ENCODE measurements at regions not wholly inside any gene's neighbourhood (a gene's known extent, or its start where the extent isn't known, plus 50 kb on each side); places are given as distances from the start of the nearest gene placed in this dataset.

- H3K4me3 ChIP-seq: no peak overlapping the region
- peaks cover 0 to 13% (median 0%) of the 10 kb centered on the region in 4 donors for H3K9me3 ChIP-seq
- no peak for DNase-seq (ENCODE audit: low spot score in 2 of 2)
- no peaks in the 10 kb centered on the region for H3K4me1 ChIP-seq
- no peak for TF ChIP-seq EP300 (IDR thresholded peaks at IDR 0.05)
- TF ChIP-seq CTCF (IDR thresholded peaks at IDR 0.05): no peak
- TF ChIP-seq POLR2A (IDR thresholded peaks at IDR 0.05): no peak
- WGBS, 2 donors: 79 to 80% methylated on average over 9 of the region's 9 CpGs
- H3K27me3 ChIP-seq: no peaks in the 10 kb centered on the region
- H3K27ac ChIP-seq: no peak overlapping the region
- H3K36me3 ChIP-seq: no peaks in the 10 kb centered on the region
These were observed 127.7 kb downstream of the TEX36 start for GRCh38 chr10:125555267-125555666.

GRCh38 chr10:125554753-125555152 is 128.2 kb downstream of the TEX36 start:
- H3K4me3 ChIP-seq: no peak overlapping the region
- H3K36me3 ChIP-seq: no peaks in the 10 kb centered on the region
- no peak for TF ChIP-seq EP300 (IDR thresholded peaks at IDR 0.05)
- no peak for TF ChIP-seq CTCF (IDR thresholded peaks at IDR 0.05)
- TF ChIP-seq POLR2A (IDR thresholded peaks at IDR 0.05): no peak
- H3K9me3 ChIP-seq: peaks cover 0 to 13% (median 0%) of the 10 kb centered on the region in 4 donors
- H3K4me1 ChIP-seq: no peaks in the 10 kb centered on the region
- no peak for DNase-seq (ENCODE audit: low spot score in 2 of 2)
- no peak overlapping the region for H3K27ac ChIP-seq
- 75 to 82% methylated on average over 4 of the region's 4 CpGs for WGBS, 2 donors
- no peaks in the 10 kb centered on the region for H3K27me3 ChIP-seq

- peaks cover 0 to 13% (median 0%) of the 10 kb centered on the region in 4 donors for H3K9me3 ChIP-seq
- no peak overlapping the region for H3K4me3 ChIP-seq
- WGBS, 2 donors: 92 to 95% methylated on average over 10 of the region's 10 CpGs
- DNase-seq (ENCODE audit: low spot score in 2 of 2): no peak
- no peaks in the 10 kb centered on the region for H3K36me3 ChIP-seq
- no peak overlapping the region for H3K27ac ChIP-seq
- no peaks in the 10 kb centered on the region for H3K27me3 ChIP-seq
- no peak for TF ChIP-seq EP300 (IDR thresholded peaks at IDR 0.05)
- no peak for TF ChIP-seq POLR2A (IDR thresholded peaks at IDR 0.05)
- TF ChIP-seq CTCF (IDR thresholded peaks at IDR 0.05): no peak
- H3K4me1 ChIP-seq: no peaks in the 10 kb centered on the region
These were observed 128.8 kb downstream of the TEX36 start for GRCh38 chr10:125554016-125554703.

- Histone ChIP-seq H3K27me3 (no peaks in the 10 kb centered on the region), H3K9me3 (peaks cover 0 to 13% (median 0%) of the 10 kb centered on the region in 4 donors), H3K36me3 (no peaks in the 10 kb centered on the region), H3K4me3 (no peak overlapping the region), H3K27ac (no peak overlapping the region), H3K4me1 (no peaks in the 10 kb centered on the region)
- 91 to 96% methylated on average over 2 of the region's 2 CpGs for WGBS, 2 donors
- DNase-seq (ENCODE audit: low spot score in 2 of 2): no peak
- TF ChIP-seq EP300 (IDR thresholded peaks at IDR 0.05) (no peak), POLR2A (IDR thresholded peaks at IDR 0.05) (no peak), CTCF (IDR thresholded peaks at IDR 0.05) (no peak)
These were observed 129.9 kb downstream of the TEX36 start for GRCh38 chr10:125553091-125553490.

- Histone ChIP-seq H3K36me3 (no peaks in the 10 kb centered on the region), H3K27me3 (no peaks in the 10 kb centered on the region), H3K27ac (no peak overlapping the region), H3K4me1 (no peaks in the 10 kb centered on the region), H3K4me3 (no peak overlapping the region), H3K9me3 (peaks cover 0 to 13% (median 0%) of the 10 kb centered on the region in 4 donors)
- DNase-seq (ENCODE audit: low spot score in 2 of 2): no peak
- WGBS, 2 donors: 85 to 92% methylated on average over 4 of the region's 4 CpGs
- TF ChIP-seq POLR2A (IDR thresholded peaks at IDR 0.05): no peak
- no peak for TF ChIP-seq CTCF (IDR thresholded peaks at IDR 0.05)
- no peak for TF ChIP-seq EP300 (IDR thresholded peaks at IDR 0.05)
These were observed 131.7 kb downstream of the TEX36 start for GRCh38 chr10:125551247-125551646.
